Epithelial cell of esophagus (primary cell): ENCODE measurements at regions not wholly inside any gene's neighbourhood (a gene's known extent, or its start where the extent isn't known, plus 50 kb on each side); places are given as distances from the start of the nearest gene placed in this dataset.

Experiments used
- DNase-seq: peaks from one replicate; pipeline ENCODE4 v3.0.0; 2010; ENCODE audit warnings: low read depth
- H3K4me3 ChIP-seq: 2 replicates; pipeline ENCODE4 v1.5.1; 2011; ENCODE audit warnings: mild to moderate bottlenecking, low read length, control low read depth
- TF ChIP-seq, protein P1 (sequence below): IDR thresholded peaks from 2 replicates; pipeline ENCODE4 v1.5.1; 2011; ENCODE audit warnings: low read depth, mild to moderate bottlenecking, low read length, control low read depth, inconsistent platforms; ENCODE audit not compliant: insufficient read depth; ENCODE audit errors: missing control alignments

DNA sequence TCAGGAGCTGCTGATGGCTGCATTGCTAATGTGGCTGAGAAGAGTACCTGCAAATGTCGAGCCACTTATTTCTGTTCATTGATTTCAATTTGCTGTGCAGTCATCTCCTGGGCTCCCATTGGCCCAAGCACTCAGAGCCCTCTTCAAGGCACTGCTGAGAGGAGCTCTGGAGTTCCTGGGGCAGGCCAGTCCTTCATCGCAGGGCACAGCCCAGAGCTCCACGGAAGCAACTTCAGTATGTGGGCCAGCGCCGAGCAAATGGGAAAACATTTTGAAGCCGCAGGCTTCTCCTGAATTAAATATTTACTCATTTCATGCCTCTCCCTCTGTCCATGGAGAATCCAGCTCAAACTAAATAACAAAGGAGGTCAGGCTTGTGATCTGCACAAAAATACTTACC lies 383.3 kb downstream of the BCOR start:
- no peak for DNase-seq
- TF ChIP-seq, protein P1, sequence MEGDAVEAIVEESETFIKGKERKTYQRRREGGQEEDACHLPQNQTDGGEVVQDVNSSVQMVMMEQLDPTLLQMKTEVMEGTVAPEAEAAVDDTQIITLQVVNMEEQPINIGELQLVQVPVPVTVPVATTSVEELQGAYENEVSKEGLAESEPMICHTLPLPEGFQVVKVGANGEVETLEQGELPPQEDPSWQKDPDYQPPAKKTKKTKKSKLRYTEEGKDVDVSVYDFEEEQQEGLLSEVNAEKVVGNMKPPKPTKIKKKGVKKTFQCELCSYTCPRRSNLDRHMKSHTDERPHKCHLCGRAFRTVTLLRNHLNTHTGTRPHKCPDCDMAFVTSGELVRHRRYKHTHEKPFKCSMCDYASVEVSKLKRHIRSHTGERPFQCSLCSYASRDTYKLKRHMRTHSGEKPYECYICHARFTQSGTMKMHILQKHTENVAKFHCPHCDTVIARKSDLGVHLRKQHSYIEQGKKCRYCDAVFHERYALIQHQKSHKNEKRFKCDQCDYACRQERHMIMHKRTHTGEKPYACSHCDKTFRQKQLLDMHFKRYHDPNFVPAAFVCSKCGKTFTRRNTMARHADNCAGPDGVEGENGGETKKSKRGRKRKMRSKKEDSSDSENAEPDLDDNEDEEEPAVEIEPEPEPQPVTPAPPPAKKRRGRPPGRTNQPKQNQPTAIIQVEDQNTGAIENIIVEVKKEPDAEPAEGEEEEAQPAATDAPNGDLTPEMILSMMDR, result no peak
- no peak overlapping the region for H3K4me3 ChIP-seq

DNA sequence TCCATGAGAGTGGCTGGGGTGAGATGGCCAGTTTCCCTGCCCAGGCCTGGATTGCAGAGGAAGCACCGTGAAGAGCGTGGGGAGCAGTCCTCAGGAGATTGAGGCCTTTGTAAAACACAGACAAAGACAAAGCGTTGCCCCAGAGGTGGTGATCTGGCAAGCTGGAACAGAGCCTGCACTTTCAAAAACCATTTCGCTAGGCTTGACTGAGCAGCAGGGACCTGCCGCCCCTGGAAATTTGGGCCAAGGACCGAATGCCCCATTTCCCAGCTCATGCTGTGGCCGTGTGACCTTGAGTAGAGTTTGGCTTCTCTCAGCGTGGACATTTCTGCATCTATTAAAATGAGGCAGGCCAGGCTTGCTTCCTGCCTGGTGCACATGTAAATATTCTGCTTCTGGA lies 381.4 kb downstream of the BCOR start:
- TF ChIP-seq, protein P1, result no peak
- no peak for DNase-seq

DNA sequence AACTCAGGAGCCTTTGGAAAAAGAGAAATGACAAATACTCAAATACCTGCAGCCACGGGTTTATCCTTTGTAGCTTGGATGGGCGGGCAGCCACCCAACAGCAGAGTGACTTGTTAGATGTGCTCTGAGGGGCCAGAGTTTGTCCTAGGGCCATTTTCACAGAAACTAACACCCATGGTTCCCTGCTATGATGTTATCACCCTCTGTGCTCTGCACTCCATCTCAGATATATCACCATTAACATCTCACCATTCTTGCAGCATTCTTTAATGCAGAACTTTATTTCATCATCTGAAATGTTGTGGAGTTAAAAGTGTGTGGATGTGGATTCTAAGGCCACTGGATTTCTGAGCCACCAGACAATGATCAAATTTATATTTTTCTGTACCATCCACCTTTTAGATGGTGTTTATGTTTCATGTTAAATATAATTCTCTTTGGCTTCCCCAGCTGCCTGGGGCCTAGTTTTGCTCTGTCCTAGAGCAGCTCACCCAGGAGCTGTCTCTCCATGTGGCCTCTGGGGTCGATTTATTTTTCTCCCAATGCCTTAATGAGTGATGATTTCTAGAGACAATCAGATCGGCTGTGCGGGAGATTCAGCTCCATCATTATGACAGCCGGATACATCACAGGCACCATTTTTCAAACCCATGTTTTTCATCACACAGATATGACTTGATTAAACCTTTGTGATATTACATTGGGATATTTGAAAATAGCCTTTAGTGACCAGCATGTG lies 380.8 kb downstream of the BCOR start:
- no peak for DNase-seq
- TF ChIP-seq, protein P1, result no peak

More for the DNA sequence above, 381.4 kb downstream of the BCOR start:
- H3K4me3 ChIP-seq, result no peak overlapping the region

DNA sequence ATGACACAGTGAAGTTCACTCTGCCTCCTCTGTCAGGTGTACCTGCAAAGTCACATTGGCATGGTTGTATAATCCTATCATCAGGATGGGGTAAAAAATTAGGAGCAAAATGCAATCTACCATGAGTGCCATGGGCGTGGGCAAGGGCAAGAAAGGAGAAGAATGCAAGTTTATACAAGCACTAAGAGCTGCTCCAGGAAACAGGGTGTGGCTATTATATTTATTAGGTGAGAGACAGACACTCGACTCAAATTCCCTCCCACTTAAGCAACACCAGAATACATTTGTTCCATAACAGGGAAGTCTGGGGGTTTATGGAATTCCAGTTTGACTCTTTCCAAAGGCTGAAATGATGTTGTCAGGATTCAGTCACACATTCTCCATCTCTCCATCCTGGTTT lies 378.8 kb downstream of the BCOR start:
- H3K4me3 ChIP-seq, result no peak overlapping the region
- TF ChIP-seq, protein P1, result peak; percentile 1
- DNase-seq, result peak; percentile 63

More for the DNA sequence above, 380.8 kb downstream of the BCOR start:
- no peak overlapping the region for H3K4me3 ChIP-seq

DNA sequence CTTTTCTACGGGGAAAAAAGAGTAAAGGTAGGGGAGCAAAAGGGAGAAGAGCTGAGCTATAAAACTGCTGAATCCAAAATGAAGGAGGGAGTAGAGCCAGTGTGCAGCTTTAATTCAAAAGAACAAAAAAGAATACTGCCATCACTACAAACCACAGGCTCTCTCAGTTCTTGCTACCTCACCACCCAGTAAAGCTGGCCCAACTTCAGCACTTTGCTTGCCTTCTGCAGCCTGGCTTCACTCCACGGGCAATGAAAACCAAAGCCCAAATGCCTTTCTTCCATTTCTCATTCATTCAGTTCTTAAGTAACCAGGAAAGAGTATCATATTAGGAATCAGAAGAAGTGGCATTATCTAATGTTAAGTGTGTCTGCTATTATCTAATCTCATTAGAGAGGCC lies 376.8 kb downstream of the BCOR start:
- TF ChIP-seq, protein P1, result no peak
- H3K4me3 ChIP-seq, result no peak overlapping the region
- DNase-seq, result no peak

DNA sequence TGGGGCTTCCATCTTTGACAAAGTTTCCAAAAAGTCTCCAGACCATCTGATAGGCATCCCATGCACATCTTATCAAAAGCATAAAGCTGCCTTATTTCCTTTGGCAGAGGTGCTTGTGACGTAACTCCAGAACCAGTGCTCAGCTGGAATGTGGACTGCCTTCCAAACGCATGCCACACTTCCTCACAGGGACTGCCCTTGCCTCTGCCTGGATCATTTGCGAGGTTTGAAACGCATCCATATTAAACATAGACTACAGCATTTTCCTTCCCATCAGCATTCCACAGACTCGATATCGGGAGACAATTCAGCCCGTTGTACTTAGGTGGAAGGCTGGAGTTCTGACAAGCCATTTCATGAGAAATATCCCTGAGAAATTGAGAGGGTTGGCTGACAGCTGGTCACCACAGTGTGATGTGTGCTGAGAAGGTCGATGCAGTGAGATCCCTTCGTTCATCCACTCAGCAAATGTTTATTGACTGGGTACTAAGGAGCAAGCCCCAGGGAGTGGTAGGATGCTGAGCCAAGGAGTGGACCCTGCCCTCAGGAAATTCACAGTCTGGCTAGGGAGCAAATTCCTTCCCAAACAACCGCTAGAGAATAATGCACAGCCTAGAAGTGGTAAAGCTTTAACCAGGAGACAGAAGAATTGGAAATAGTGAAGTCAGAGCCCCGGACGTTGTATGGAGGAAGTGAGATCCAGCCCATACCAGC lies 376.0 kb downstream of the BCOR start:
- no peak overlapping the region for H3K4me3 ChIP-seq
- DNase-seq, result no peak
- TF ChIP-seq, protein P1, result no peak
